SK-N-SH (cell line): ENCODE measurements at regions not wholly inside any gene's neighbourhood (a gene's known extent, or its start where the extent isn't known, plus 50 kb on each side); places are given as distances from the start of the nearest gene placed in this dataset.
A peak's percentile ranks its signal among the peaks of the same experiment; 100 is the strongest.

Experiments used
- CHD2 ChIP-seq: fragments of 150-350 bp; IDR thresholded peaks from 2 replicates; pipeline ENCODE4 v1.6.1; 2018; ENCODE audit warnings: low read length; ENCODE audit not compliant: partially characterized antibody
- CTCF ChIP-seq: fragments of 200-600 bp; sonication (generic); IDR thresholded peaks from 2 replicates; pipeline ENCODE4 v1.6.1; 2017; ENCODE audit warnings: antibody characterized with exemption, mild to moderate bottlenecking, moderate library complexity
- NFIC ChIP-seq: IDR thresholded peaks from 2 replicates; pipeline ENCODE4 v1.4.0; 2012; ENCODE audit warnings: borderline replicate concordance
- REST ChIP-seq: IDR thresholded peaks from 2 replicates; pipeline ENCODE4 v1.6.1; 2012; ENCODE audit warnings: mild to moderate bottlenecking, low read depth, low read length, moderate library complexity
- SMC3 ChIP-seq: IDR thresholded peaks from 2 replicates; pipeline ENCODE4 v1.6.1; 2012; ENCODE audit warnings: low read depth, low read length, improper control_type of control experiment
- TEAD4 ChIP-seq: IDR thresholded peaks from 2 replicates; pipeline ENCODE4 v1.4.0; 2012; ENCODE audit warnings: mild to moderate bottlenecking, borderline replicate concordance; ENCODE audit not compliant: insufficient read depth
- YY1 ChIP-seq: IDR thresholded peaks from 2 replicates; pipeline ENCODE4 v1.4.0; 2012; ENCODE audit warnings: low read depth, mild to moderate bottlenecking
- ZBTB33 ChIP-seq: IDR thresholded peaks from 2 replicates; pipeline ENCODE4 v1.4.0; 2012; ENCODE audit warnings: low read depth, borderline replicate concordance

GRCh38 chr2:234818937-234819336, 132.9 kb upstream of the SH3BP4 start:
- no peak for TF ChIP-seq TEAD4
- TF ChIP-seq REST = no peak
- TF ChIP-seq CTCF = peak; percentile 32; the same call in 1 of the 2 replicates
- no peak for TF ChIP-seq YY1
- no peak for TF ChIP-seq CHD2
- no peak for TF ChIP-seq ZBTB33
- TF ChIP-seq SMC3 = no peak
- no peak for TF ChIP-seq NFIC
